Mesothelial cell of epicardium (in vitro differentiated cells): ENCODE measurements at regions not wholly inside any gene's neighbourhood (a gene's known extent, or its start where the extent isn't known, plus 50 kb on each side); places are given as distances from the start of the nearest gene placed in this dataset.
"Not testable (repeated sequence)": the region's sequence is repeated elsewhere in the genome, so short reads cannot be mapped to it uniquely, and the experiment has no call there.

Experiments used
- DNase-seq, 2 experiments: peaks; one replicate each; pipeline ENCODE4 v3.0.0; 2021; ENCODE audit warnings: low spot score in 2 of 2; ENCODE audit not compliant: unreplicated experiment in 2 of 2
- H3K27ac Mint-ChIP-seq: 2 replicates; pipeline ENCODE4 v1.8.0; 2021; ENCODE audit warnings: mixed read lengths
- H3K27me3 Mint-ChIP-seq: 2 replicates; pipeline ENCODE4 v1.8.0; 2021; ENCODE audit warnings: low read depth, mixed read lengths
- H3K36me3 Mint-ChIP-seq: 2 replicates; pipeline ENCODE4 v1.8.0; 2021; ENCODE audit warnings: mixed read lengths
- H3K4me1 Mint-ChIP-seq: 2 replicates; pipeline ENCODE4 v1.8.0; 2021; ENCODE audit warnings: mixed read lengths
- H3K4me3 Mint-ChIP-seq: 2 replicates; pipeline ENCODE4 v1.8.0; 2021; ENCODE audit warnings: mild to moderate bottlenecking, moderate library complexity, mixed read lengths
- H3K9me3 Mint-ChIP-seq: 2 replicates; pipeline ENCODE4 v1.8.0; 2021; ENCODE audit warnings: mixed read lengths
- CTCF ChIP-seq: fragments of 200-600 bp; sonication (generic); IDR thresholded peaks from one replicate; pipeline ENCODE4 v1.5.0; 2021; ENCODE audit warnings: antibody characterized with exemption; ENCODE audit not compliant: unreplicated experiment

- Mint-ChIP-seq H3K27me3 (no peaks in the 10 kb centered on the region), H3K4me1 (peaks cover 2% of the 10 kb centered on the region), H3K4me3 (no peak overlapping the region), H3K27ac (no peak overlapping the region), H3K36me3 (peaks cover 8% of the 10 kb centered on the region), H3K9me3 (peaks cover 22% of the 10 kb centered on the region)
- no peak for DNase-seq
- TF ChIP-seq CTCF = no peak
Measured at GRCh38 chr4:31194823-31195222, 474.7 kb downstream of the PCDH7 start.

GRCh38 chr4:31199644-31200043 lies 479.5 kb downstream of the PCDH7 start:
- H3K4me3 Mint-ChIP-seq = no peak overlapping the region
- no peak for TF ChIP-seq CTCF
- no peak overlapping the region for H3K27ac Mint-ChIP-seq
- H3K4me1 Mint-ChIP-seq = peaks cover under 1% of the 10 kb centered on the region
- H3K36me3 Mint-ChIP-seq = peaks cover 16% of the 10 kb centered on the region
- no peak for DNase-seq
- H3K27me3 Mint-ChIP-seq = no peaks in the 10 kb centered on the region
- H3K9me3 Mint-ChIP-seq = peaks cover 34% of the 10 kb centered on the region

GRCh38 chr4:31202054-31202453 lies 481.9 kb downstream of the PCDH7 start:
- not testable (repeated sequence) for H3K27ac Mint-ChIP-seq, H3K27me3 Mint-ChIP-seq, H3K4me1 Mint-ChIP-seq, DNase-seq, H3K4me3 Mint-ChIP-seq
- Mint-ChIP-seq H3K9me3 (peaks cover 30% of the 10 kb centered on the region), H3K36me3 (peaks cover 16% of the 10 kb centered on the region)

GRCh38 chr4:31204874-31205273 lies 484.7 kb downstream of the PCDH7 start:
- Mint-ChIP-seq H3K36me3 (peaks cover 8% of the 10 kb centered on the region), H3K4me1 (peaks cover 7% of the 10 kb centered on the region), H3K9me3 (peaks cover 16% of the 10 kb centered on the region), H3K4me3 (no peak overlapping the region), H3K27me3 (no peaks in the 10 kb centered on the region), H3K27ac (no peak overlapping the region)
- DNase-seq = no peak
- TF ChIP-seq CTCF = no peak

- Mint-ChIP-seq H3K27ac (no peak overlapping the region), H3K4me1 (no peaks in the 10 kb centered on the region), H3K9me3 (peaks cover 10% of the 10 kb centered on the region), H3K27me3 (no peaks in the 10 kb centered on the region), H3K36me3 (no peaks in the 10 kb centered on the region), H3K4me3 (no peak overlapping the region)
- no peak for DNase-seq
- no peak for TF ChIP-seq CTCF
Measured at GRCh38 chr4:31220921-31221320, 500.8 kb downstream of the PCDH7 start.

- Mint-ChIP-seq H3K4me1 (peaks cover 4% of the 10 kb centered on the region), H3K27me3 (no peaks in the 10 kb centered on the region), H3K36me3 (no peaks in the 10 kb centered on the region), H3K27ac (no peak overlapping the region), H3K4me3 (no peak overlapping the region), H3K9me3 (no peaks in the 10 kb centered on the region)
- no peak for DNase-seq
- TF ChIP-seq CTCF = no peak
Measured at GRCh38 chr4:31228068-31228467, 507.9 kb downstream of the PCDH7 start.
